Left ventricle myocardium inferior (tissue), 1 donor: ENCODE measurements at regions not wholly inside any gene's neighbourhood (a gene's known extent, or its start where the extent isn't known, plus 50 kb on each side); places are given as distances from the start of the nearest gene placed in this dataset.

Experiments
- DNase-seq: peaks from one replicate; pipeline ENCODE4 v3.0.0-alpha.2; 2020
- H3K27ac ChIP-seq: fragments of 200-600 bp; replicated peaks from 2 replicates; pipeline ENCODE4 v1.8.0; 2021
- H3K27me3 ChIP-seq: fragments of 200-600 bp; 2 replicates; pipeline ENCODE4 v1.8.0; 2021; ENCODE audit warnings: low read depth
- H3K36me3 ChIP-seq: fragments of 200-600 bp; 2 replicates; pipeline ENCODE4 v1.8.0; 2021
- H3K4me1 ChIP-seq: fragments of 200-600 bp; 2 replicates; pipeline ENCODE4 v1.8.0; 2021
- H3K4me3 ChIP-seq: fragments of 200-600 bp; 2 replicates; pipeline ENCODE4 v1.8.0; 2021; ENCODE audit warnings: mild to moderate bottlenecking, moderate library complexity
- H3K9me3 ChIP-seq: fragments of 200-600 bp; replicated peaks from 2 replicates; pipeline ENCODE4 v1.8.0; 2021
- intact Hi-C: fragments of 100-400 bp; cut with micrococcal nuclease; formaldehyde crosslinking; loops from one replicate; pipeline ENCODE4 v1.11.0; 2022
- TF ChIP-seq, protein P1 (sequence below): fragments of 200-600 bp; IDR thresholded peaks from 2 replicates; pipeline ENCODE4 v1.8.0; 2021; ENCODE audit warnings: antibody characterized with exemption, mild to moderate bottlenecking, borderline replicate concordance
- donor health status: DM: no; HTN: yes; CAD: no; lungs with severe emphysema.

DNA sequence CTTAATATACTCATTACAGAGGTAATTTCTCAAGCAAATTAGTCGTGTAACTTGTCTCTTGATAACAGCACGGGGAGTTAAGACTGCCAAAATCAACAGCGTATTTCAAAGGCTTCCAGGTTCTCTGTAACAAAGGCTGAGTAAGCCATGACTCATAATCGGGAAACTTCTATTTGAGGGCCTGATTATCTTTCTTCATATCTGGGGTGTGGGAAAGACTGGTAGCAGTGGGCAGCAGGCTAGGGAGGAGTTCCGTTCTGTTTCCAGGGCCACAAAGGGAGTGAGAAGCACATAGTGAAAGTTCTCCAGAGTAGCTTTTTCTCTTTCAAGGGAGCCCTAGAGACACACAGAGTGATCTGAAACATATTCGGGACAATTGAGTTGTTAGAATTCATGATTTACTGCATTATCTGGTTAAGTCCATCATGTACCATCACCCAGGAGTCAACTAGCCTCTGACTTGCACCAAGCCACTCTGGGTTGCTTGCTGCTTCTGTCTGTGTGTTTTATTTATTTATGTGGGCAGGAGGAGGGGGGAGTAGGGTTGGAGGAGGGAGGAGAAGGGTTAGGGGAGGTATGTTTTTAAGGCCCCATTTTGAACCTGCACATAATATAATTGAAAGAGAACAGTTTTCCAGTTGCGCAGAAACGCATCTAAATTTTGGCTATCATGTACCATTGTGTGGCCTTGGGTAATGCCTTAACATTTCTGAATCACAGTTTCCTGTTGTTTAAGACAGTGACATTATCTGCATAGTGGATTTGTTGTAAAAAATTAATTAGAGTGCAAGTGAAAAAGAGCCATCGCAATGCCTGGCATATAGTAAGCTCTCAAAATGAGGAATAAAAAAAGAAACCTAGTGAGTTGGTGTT, 80.5 kb upstream of the ITPRID2 start:
- Histone ChIP-seq H3K4me3 (peak overlapping the region; percentile 12), H3K27me3 (no peaks in the 10 kb centered on the region), H3K27ac (peak overlapping the region; percentile 68), H3K36me3 (no peaks in the 10 kb centered on the region), H3K4me1 (peaks cover 27% of the 10 kb centered on the region), H3K9me3 (no peaks in the 10 kb centered on the region)
- intact Hi-C loops = no loop called here
- no peak for DNase-seq
- TF ChIP-seq, protein P1, sequence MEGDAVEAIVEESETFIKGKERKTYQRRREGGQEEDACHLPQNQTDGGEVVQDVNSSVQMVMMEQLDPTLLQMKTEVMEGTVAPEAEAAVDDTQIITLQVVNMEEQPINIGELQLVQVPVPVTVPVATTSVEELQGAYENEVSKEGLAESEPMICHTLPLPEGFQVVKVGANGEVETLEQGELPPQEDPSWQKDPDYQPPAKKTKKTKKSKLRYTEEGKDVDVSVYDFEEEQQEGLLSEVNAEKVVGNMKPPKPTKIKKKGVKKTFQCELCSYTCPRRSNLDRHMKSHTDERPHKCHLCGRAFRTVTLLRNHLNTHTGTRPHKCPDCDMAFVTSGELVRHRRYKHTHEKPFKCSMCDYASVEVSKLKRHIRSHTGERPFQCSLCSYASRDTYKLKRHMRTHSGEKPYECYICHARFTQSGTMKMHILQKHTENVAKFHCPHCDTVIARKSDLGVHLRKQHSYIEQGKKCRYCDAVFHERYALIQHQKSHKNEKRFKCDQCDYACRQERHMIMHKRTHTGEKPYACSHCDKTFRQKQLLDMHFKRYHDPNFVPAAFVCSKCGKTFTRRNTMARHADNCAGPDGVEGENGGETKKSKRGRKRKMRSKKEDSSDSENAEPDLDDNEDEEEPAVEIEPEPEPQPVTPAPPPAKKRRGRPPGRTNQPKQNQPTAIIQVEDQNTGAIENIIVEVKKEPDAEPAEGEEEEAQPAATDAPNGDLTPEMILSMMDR = no peak

DNA sequence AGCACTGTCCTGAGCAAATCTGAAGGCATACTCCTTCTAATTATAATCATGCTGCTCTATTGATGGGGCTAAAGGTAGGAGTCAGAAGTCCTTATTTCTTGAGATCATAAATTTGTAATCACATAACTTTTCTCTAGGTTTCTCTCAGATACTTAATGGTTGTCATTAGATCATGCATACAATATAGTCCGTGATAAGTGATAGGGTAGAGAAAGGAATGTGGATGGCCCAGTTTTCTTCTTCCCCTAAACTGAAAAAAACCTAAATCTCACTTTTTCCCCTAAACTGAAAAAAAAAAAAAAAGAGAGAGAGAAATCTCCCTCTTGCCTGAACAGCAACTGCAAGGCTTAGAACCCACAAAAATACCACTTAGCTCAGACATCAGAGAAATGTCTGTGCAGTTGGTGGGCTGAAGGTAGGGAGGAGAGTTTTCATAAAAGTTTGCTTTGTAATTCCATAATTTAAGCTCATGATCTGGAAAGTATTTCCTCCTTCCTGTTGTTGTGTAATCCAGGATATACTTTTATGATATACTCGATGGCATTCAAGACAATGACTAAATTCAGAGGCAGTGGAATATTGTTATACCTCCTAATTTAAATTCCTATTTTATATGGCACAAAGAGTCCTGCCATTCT, 79.3 kb upstream of the ITPRID2 start:
- Histone ChIP-seq H3K4me3 (no peak overlapping the region), H3K36me3 (no peaks in the 10 kb centered on the region), H3K27me3 (no peaks in the 10 kb centered on the region), H3K27ac (peak overlapping the region; percentile 68), H3K4me1 (peaks cover 23% of the 10 kb centered on the region), H3K9me3 (no peaks in the 10 kb centered on the region)
- intact Hi-C loops = no loop called here
- TF ChIP-seq, protein P1 = no peak
- DNase-seq = no peak

DNA sequence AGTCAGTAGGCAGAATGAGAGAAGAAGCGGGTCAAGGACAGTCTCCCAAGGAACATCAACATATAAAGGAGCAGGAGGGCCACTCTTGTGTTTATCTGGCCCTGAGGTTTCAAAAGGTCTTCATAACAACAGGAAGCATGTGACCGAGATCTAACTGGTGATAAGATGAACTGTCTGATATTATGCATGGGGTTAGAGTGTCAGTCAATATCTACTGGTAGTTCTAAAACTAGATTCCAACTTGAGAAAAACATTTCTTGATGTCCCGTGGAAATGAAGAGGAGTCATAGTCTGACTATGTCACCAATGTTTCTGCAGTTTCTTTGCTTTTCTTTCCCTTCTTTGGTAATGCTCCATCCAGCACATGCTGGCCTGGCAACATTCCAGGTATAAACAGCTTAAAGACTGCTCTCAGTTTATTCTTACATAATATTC, 77.5 kb upstream of the ITPRID2 start:
- intact Hi-C loops = no loop called here
- Histone ChIP-seq H3K9me3 (no peaks in the 10 kb centered on the region), H3K27me3 (no peaks in the 10 kb centered on the region), H3K4me3 (no peak overlapping the region), H3K36me3 (no peaks in the 10 kb centered on the region), H3K4me1 (peaks cover 23% of the 10 kb centered on the region), H3K27ac (no peak overlapping the region)
- TF ChIP-seq, protein P1 = no peak
- no peak for DNase-seq

DNA sequence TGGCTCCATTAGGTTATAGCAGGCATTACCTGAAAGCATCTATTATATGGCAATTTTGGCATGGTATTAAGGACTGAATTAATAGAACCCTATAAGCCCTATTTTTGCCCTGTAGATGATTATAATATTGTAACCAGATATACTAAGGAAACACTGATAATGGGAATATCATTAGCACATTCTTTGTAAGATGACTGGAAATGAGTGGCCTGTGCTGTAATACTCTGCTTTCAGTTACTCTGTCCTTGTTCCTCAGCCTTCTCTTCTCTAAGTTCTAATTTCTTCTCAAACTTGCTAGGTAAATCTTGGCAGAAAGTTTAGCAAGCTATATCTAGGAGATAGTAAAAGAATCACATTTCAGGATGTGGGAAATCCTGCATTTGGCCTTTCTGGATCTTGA, 74.0 kb upstream of the ITPRID2 start:
- TF ChIP-seq, protein P1 = no peak
- Histone ChIP-seq H3K36me3 (no peaks in the 10 kb centered on the region), H3K4me3 (no peak overlapping the region), H3K4me1 (no peaks in the 10 kb centered on the region), H3K27me3 (no peaks in the 10 kb centered on the region), H3K9me3 (no peaks in the 10 kb centered on the region), H3K27ac (no peak overlapping the region)
- intact Hi-C loops = no loop called here
- no peak for DNase-seq

DNA sequence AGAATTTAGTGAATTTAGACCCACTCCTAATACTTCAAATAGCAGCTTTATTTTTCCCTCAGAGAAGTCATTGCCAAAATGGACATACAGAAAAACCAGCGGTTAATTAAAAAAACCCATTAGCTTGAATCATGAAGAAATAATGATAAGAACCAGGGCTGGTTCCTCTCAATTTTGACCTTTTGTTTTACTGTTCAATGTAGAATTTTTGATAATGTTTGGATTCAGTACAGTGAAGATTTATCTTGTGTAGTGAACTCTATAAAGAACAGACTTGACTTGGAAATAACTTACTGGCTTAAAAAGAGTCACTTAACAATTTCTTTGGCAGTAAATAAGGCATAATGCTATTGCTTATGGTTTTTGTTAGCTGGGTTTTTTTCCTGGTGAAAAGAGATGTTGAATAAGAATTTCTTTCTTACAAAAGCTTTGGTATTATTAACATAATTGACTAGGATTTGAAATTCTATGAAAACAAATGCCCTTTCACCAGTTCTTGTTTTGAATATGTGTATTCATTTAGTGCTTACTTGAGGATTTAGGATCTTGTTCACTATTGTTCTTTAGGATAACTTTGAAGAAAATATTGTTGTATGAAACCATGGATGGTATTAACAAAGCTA, 73.4 kb upstream of the ITPRID2 start:
- Histone ChIP-seq H3K27ac (no peak overlapping the region), H3K4me3 (no peak overlapping the region), H3K9me3 (no peaks in the 10 kb centered on the region), H3K4me1 (no peaks in the 10 kb centered on the region), H3K27me3 (no peaks in the 10 kb centered on the region), H3K36me3 (no peaks in the 10 kb centered on the region)
- DNase-seq = no peak
- TF ChIP-seq, protein P1 = no peak
- intact Hi-C loops = no loop called here
